ENCODE measurements at regions not wholly inside any gene's neighbourhood (a gene's known extent, or its start where the extent isn't known, plus 50 kb on each side); places are given as distances from the start of the nearest gene placed in this dataset.

DNA sequence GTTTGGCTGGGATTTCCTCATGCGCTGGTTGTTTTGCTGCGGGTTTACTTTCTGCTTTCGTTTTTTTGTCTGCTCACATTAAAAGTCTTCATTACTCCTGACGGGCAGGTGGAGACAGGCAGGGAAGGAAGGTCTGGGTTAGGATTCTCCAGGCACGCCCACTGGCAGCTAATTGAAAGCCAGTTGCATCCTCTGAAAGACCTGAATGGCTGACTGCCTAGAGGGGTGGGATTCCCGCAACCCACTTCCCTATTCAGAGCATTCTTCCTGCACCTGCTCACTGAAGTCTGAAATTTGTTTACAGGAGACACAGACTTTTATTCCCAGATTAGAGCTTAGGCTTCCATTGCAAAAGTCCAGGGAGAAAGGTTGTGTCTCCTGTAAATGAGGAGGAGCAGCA is 172.0 kb downstream of the UQCRFS1 start:
- CTCF ChIA-PET: no interaction called here
- H3K4me1 ChIP-seq (ENCODE audit: control insufficient read depth, insufficient read depth, low read length): no peaks in the 10 kb centered on the region
- TF ChIP-seq OSR2 (tag by site-specific recombination; IDR thresholded peaks at IDR 0.05) (no peak), ZNF621 (tag by site-specific recombination; IDR thresholded peaks at IDR 0.05) (no peak), REPIN1 (tag by site-specific recombination; IDR thresholded peaks at IDR 0.05; ENCODE audit: low read depth) (no peak), ZIC2 (tag by site-specific recombination; IDR thresholded peaks at IDR 0.05) (no peak), ZBTB49 (tag by site-specific recombination; IDR thresholded peaks at IDR 0.05; ENCODE audit: low read depth) (no peak), ZNF302 (tag by site-specific recombination; IDR thresholded peaks at IDR 0.05; ENCODE audit: low read depth) (no peak), ZNF433 (tag by site-specific recombination; IDR thresholded peaks at IDR 0.05; ENCODE audit: low read depth) (no peak), ZNF175 (tag by site-specific recombination; IDR thresholded peaks at IDR 0.05) (no peak), GLI4 (tag by site-specific recombination; IDR thresholded peaks at IDR 0.05) (no peak), ZNF18 (tag by site-specific recombination; IDR thresholded peaks at IDR 0.05) (no peak), ZNF350 (tag by site-specific recombination; IDR thresholded peaks at IDR 0.05) (no peak), ZBTB48 (tag by site-specific recombination; IDR thresholded peaks at IDR 0.05) (no peak), ZNF626 (tag by site-specific recombination; IDR thresholded peaks at IDR 0.05) (no peak), ZNF701 (tag by site-specific recombination; IDR thresholded peaks at IDR 0.05) (no peak)
- TF ChIP-seq, protein P1, sequence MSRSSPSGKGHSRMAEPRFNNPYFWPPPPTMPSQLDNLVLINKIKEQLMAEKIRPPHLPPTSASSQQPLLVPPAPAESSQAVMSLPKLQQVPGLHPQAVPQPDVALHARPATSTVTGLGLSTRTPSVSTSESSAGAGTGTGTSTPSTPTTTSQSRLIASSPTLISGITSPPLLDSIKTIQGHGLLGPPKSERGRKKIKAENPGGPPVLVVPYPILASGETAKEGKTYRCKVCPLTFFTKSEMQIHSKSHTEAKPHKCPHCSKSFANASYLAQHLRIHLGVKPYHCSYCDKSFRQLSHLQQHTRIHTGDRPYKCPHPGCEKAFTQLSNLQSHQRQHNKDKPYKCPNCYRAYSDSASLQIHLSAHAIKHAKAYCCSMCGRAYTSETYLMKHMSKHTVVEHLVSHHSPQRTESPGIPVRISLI (tag by site-specific recombination; IDR thresholded peaks at IDR 0.05): no peak
- no peaks in the 10 kb centered on the region; the same call in 1 of the 2 replicates for H3K9me3 ChIP-seq (ENCODE audit: control insufficient read depth, insufficient read depth, low read depth, low read length)
- no peaks in the 10 kb centered on the region for H3K36me3 ChIP-seq (ENCODE audit: control insufficient read depth in 2 of 2, insufficient read depth in 1 of 2, low read length in 2 of 2)
- POLR2A ChIA-PET: no interaction called here
- no peak overlapping the region for H3K27ac ChIP-seq (ENCODE audit: extremely low read depth, low read depth, low read length)
- H3K4me3 ChIP-seq (ENCODE audit: low read depth, low read length): no peak overlapping the region

GRCh38 chr19:29040292-29040691 is 172.7 kb downstream of the UQCRFS1 start:
- TF ChIP-seq SP7 (tag by site-specific recombination; IDR thresholded peaks at IDR 0.05) (no peak), EGR2 (tag by site-specific recombination; IDR thresholded peaks at IDR 0.05; ENCODE audit: low read depth) (no peak), ZSCAN23 (tag by site-specific recombination; IDR thresholded peaks at IDR 0.05) (no peak), ZNF311 (tag by site-specific recombination; IDR thresholded peaks at IDR 0.05; ENCODE audit: borderline replicate concordance) (no peak), ZNF280C (tag by site-specific recombination; IDR thresholded peaks at IDR 0.05) (no peak), KLF8 (tag by site-specific recombination; IDR thresholded peaks at IDR 0.05) (no peak), ZFP37 (tag by site-specific recombination; IDR thresholded peaks at IDR 0.05) (no peak), ZNF704 (tag by site-specific recombination; IDR thresholded peaks at IDR 0.05) (no peak), ZNF558 (tag by site-specific recombination; IDR thresholded peaks at IDR 0.05) (no peak)
- TF ChIP-seq, protein P2, sequence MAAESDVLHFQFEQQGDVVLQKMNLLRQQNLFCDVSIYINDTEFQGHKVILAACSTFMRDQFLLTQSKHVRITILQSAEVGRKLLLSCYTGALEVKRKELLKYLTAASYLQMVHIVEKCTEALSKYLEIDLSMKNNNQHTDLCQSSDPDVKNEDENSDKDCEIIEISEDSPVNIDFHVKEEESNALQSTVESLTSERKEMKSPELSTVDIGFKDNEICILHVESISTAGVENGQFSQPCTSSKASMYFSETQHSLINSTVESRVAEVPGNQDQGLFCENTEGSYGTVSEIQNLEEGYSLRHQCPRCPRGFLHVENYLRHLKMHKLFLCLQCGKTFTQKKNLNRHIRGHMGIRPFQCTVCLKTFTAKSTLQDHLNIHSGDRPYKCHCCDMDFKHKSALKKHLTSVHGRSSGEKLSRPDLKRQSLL (tag by site-specific recombination; IDR thresholded peaks at IDR 0.05): no peak
- CTCF ChIA-PET: no interaction called here
- no peaks in the 10 kb centered on the region for H3K4me1 ChIP-seq (ENCODE audit: control insufficient read depth, insufficient read depth, low read length)
- no peaks in the 10 kb centered on the region; the same call in 1 of the 2 replicates for H3K9me3 ChIP-seq (ENCODE audit: control insufficient read depth, insufficient read depth, low read depth, low read length)
- POLR2A ChIA-PET: no interaction called here
- no peak overlapping the region for H3K4me3 ChIP-seq (ENCODE audit: low read depth, low read length)
- no peak overlapping the region for H3K27ac ChIP-seq (ENCODE audit: extremely low read depth, low read depth, low read length)
- H3K36me3 ChIP-seq (ENCODE audit: control insufficient read depth in 2 of 2, insufficient read depth in 1 of 2, low read length in 2 of 2): no peaks in the 10 kb centered on the region
